Caco-2 (cell line): ENCODE measurements at regions not wholly inside any gene's neighbourhood (a gene's known extent, or its start where the extent isn't known, plus 50 kb on each side); places are given as distances from the start of the nearest gene placed in this dataset.
A peak's percentile ranks its signal among the peaks of the same experiment; 100 is the strongest.
"Not testable (repeated sequence)": the region's sequence is repeated elsewhere in the genome, so short reads cannot be mapped to it uniquely, and the experiment has no call there.

Experiments used
- BruUV-seq: library from RNA; stranded (reverse); fragments of 400-500 nt; replicated peaks from 2 replicates; lab custom pipeline; 2021; lab: Mats Ljungman, UMichigan
- CTCF ChIA-PET: fragments of 300-600 bp; sonication (Branson Sonifier 250); formaldehyde crosslinking; loops from one replicate; lab custom pipeline; 2022; ENCODE audit warnings: antibody characterized with exemption; lab: Charles Lee
- POLR2A ChIA-PET: fragments of 300-600 bp; sonication (Branson Sonifier 250); formaldehyde crosslinking; loops from one replicate; lab custom pipeline; 2022; ENCODE audit warnings: antibody characterized with exemption; lab: Charles Lee
- DNase-seq, 2 experiments: peaks; one replicate each; pipeline versions ENCODE4 v3.0.0 to v3.0.0-alpha.2; 2020 to 2022
- H3K27me3 ChIP-seq: replicated peaks from 2 replicates; pipeline ENCODE4 v1.6.0; 2011; ENCODE audit warnings: low read length; ENCODE audit not compliant: control insufficient read depth, insufficient read depth
- H3K36me3 ChIP-seq: 2 replicates; pipeline ENCODE4 v1.5.1; 2011; ENCODE audit warnings: low read length; ENCODE audit not compliant: control insufficient read depth, insufficient read depth
- H3K4me1 ChIP-seq: fragments of 250-450 bp; sonication (Bioruptor Pico); 2 replicates; pipeline ENCODE4 v1.5.1; 2020; ENCODE audit warnings: mild to moderate bottlenecking
- H3K4me3 ChIP-seq: 2 replicates; pipeline ENCODE4 v1.5.1; 2011; ENCODE audit warnings: low read depth, mild to moderate bottlenecking, control low read depth, low read length
- H3K9me3 ChIP-seq: fragments of 250-450 bp; sonication (Bioruptor Pico); 2 replicates; pipeline ENCODE4 v1.5.1; 2020; ENCODE audit warnings: mild to moderate bottlenecking, moderate library complexity
- H3K27ac Mint-ChIP-seq: one replicate; pipeline ENCODE4 v1.8.0; 2022; ENCODE audit warnings: mixed read lengths; ENCODE audit not compliant: unreplicated experiment
- H3K27me3 Mint-ChIP-seq: one replicate; pipeline ENCODE4 v1.8.0; 2022; ENCODE audit warnings: mixed read lengths; ENCODE audit not compliant: insufficient read depth, unreplicated experiment
- H3K36me3 Mint-ChIP-seq: one replicate; pipeline ENCODE4 v1.8.0; 2022; ENCODE audit warnings: mild to moderate bottlenecking, mixed read lengths; ENCODE audit not compliant: insufficient read depth, unreplicated experiment
- H3K4me1 Mint-ChIP-seq: one replicate; pipeline ENCODE4 v1.8.0; 2022; ENCODE audit warnings: low read depth, mixed read lengths; ENCODE audit not compliant: unreplicated experiment
- H3K4me3 Mint-ChIP-seq: one replicate; pipeline ENCODE4 v1.8.0; 2022; ENCODE audit warnings: mild to moderate bottlenecking, moderate library complexity, mixed read lengths; ENCODE audit not compliant: unreplicated experiment
- H3K9me3 Mint-ChIP-seq: one replicate; pipeline ENCODE4 v1.8.0; 2022; ENCODE audit warnings: mixed read lengths; ENCODE audit not compliant: unreplicated experiment
- intact Hi-C: fragments of 100-400 bp; cut with micrococcal nuclease; formaldehyde crosslinking; loops from one replicate; pipeline ENCODE4 v1.10.0; 2022; ENCODE audit not compliant: unreplicated experiment

DNA sequence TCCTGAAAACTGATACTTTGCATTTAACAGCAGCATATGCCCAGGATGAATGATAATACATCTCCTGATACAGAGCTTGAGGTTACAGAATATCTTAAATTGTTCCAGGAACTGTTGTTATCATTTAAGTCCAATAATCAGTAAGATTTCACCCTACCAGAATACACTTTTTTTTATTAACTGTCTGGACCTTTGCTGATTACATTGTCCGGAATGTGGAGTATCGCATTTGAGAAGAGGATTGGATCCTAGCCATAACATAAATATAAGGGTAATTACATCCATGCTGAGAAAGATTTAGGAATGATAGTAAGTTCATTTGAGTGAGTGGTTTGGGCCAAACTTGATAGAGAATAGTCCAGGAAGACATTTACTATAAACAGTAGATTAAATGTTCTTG is 112.2 kb upstream of the FBXO28 start:
- DNase-seq, intact Hi-C loops, H3K27me3 ChIP-seq, H3K9me3 ChIP-seq, H3K27ac Mint-ChIP-seq, CTCF ChIA-PET, H3K27me3 Mint-ChIP-seq, H3K36me3 ChIP-seq, H3K4me3 Mint-ChIP-seq, H3K4me3 ChIP-seq, H3K4me1 ChIP-seq, POLR2A ChIA-PET, BruUV-seq, H3K36me3 Mint-ChIP-seq, H3K9me3 Mint-ChIP-seq, H3K4me1 Mint-ChIP-seq: not testable (repeated sequence)

GRCh38 chr1:223999761-224000160 is 114.2 kb upstream of the FBXO28 start:
- H3K4me1 Mint-ChIP-seq, H3K4me3 ChIP-seq, intact Hi-C loops, DNase-seq, POLR2A ChIA-PET, H3K36me3 ChIP-seq, H3K9me3 ChIP-seq, H3K4me3 Mint-ChIP-seq, BruUV-seq, H3K4me1 ChIP-seq, H3K27ac Mint-ChIP-seq, CTCF ChIA-PET, H3K27me3 Mint-ChIP-seq, H3K36me3 Mint-ChIP-seq, H3K27me3 ChIP-seq, H3K9me3 Mint-ChIP-seq: not testable (repeated sequence)

- H3K27me3 ChIP-seq, H3K27ac Mint-ChIP-seq, CTCF ChIA-PET, H3K36me3 Mint-ChIP-seq, H3K27me3 Mint-ChIP-seq, H3K4me1 Mint-ChIP-seq, H3K36me3 ChIP-seq, H3K9me3 Mint-ChIP-seq, POLR2A ChIA-PET, DNase-seq, H3K4me1 ChIP-seq, H3K4me3 ChIP-seq, H3K9me3 ChIP-seq, BruUV-seq, intact Hi-C loops, H3K4me3 Mint-ChIP-seq: not testable (repeated sequence)
These were observed 115.0 kb upstream of the FBXO28 start for GRCh38 chr1:223998676-223999455.

DNA sequence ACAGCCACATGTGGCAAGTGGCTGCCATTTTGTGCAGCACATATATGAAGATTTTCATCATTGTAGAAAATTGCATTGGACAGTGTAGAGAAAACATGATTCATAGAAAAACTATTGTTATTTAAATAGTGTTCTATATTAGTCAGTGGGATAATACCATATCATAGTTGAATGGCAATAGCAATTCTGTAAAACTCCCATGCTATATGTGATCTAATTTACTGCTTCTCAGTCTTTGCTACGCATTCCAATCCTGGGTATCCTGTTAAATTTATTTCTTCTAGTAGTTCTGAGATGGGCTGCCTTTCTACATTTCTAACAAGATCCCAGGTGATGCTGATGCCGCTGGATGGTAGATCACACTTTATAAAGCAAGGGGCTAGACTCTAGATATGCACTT is 117.5 kb upstream of the FBXO28 start:
- intact Hi-C loops, H3K4me1 Mint-ChIP-seq, POLR2A ChIA-PET, H3K4me3 Mint-ChIP-seq, H3K4me3 ChIP-seq, H3K27ac Mint-ChIP-seq, H3K27me3 Mint-ChIP-seq, H3K36me3 Mint-ChIP-seq, H3K27me3 ChIP-seq, CTCF ChIA-PET, BruUV-seq, DNase-seq, H3K36me3 ChIP-seq, H3K4me1 ChIP-seq, H3K9me3 Mint-ChIP-seq, H3K9me3 ChIP-seq: not testable (repeated sequence)

- POLR2A ChIA-PET, result interaction anchor here (0.6 to 1.2 kb wide), 2 partner anchors 213 to 274 kb away, joined by 3 read pairs; no protein-coding TSS in a partner anchor
- not testable (repeated sequence) for H3K4me1 Mint-ChIP-seq, BruUV-seq, H3K9me3 Mint-ChIP-seq, H3K4me1 ChIP-seq, H3K36me3 Mint-ChIP-seq, H3K9me3 ChIP-seq, H3K27me3 ChIP-seq, H3K36me3 ChIP-seq, H3K27me3 Mint-ChIP-seq
- peak overlapping the region; percentile 100 for H3K27ac Mint-ChIP-seq
- peak; percentile 99 for DNase-seq
- intact Hi-C loops, result loop anchor here (2.0 to 5.0 kb wide), 2 partner anchors 280 to 294 kb away; partner anchors contain the start of gene CAPN2
- CTCF ChIA-PET, result interaction anchor here (0.6 to 1.2 kb wide), 2 partner anchors 173 to 783 kb away, joined by 4 read pairs; no protein-coding TSS in a partner anchor
- peak overlapping the region; percentile 55 for H3K4me3 ChIP-seq
- peak overlapping the region; percentile 94 for H3K4me3 Mint-ChIP-seq
These were observed 121.3 kb upstream of the FBXO28 start for GRCh38 chr1:223992456-223993246.

DNA sequence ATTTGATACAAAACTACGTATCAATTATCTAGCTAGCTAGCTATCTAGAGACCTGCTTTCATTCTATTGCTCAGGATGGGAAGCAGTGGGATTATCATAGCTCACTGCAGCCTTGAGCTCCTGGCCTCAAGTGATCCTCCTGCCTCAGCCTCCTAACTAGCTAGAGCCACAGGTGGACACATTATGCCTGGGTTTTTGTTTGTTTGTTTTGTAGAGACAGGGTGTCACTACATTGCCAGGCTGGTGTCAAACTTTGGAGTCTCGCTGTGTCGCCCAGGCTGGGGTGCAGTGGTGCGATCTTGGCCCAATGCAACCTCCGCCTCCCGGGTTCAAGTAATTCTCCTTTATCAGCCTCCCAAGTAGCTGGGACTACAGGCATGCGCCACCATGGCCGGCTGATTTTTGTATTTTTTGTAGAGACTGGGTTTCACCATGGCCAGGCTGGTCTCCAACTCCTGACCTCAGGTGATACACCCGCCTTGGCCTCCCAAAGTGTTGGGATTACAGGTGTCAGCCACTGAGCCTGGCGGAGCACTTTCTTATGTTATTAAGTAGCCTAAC is 122.5 kb upstream of the FBXO28 start:
- BruUV-seq, H3K4me3 ChIP-seq, H3K4me3 Mint-ChIP-seq, H3K27me3 Mint-ChIP-seq, H3K9me3 ChIP-seq, H3K27me3 ChIP-seq, CTCF ChIA-PET, H3K27ac Mint-ChIP-seq, H3K36me3 ChIP-seq, H3K4me1 Mint-ChIP-seq, H3K4me1 ChIP-seq, DNase-seq, H3K9me3 Mint-ChIP-seq, POLR2A ChIA-PET: not testable (repeated sequence)
- intact Hi-C loops, result loop anchor here (5.0 kb wide), 1 partner anchor 279 kb away; the partner anchor contains the start of gene CAPN2
- peaks cover 13% of the 10 kb centered on the region for H3K36me3 Mint-ChIP-seq
